ENCODE measurements at regions not wholly inside any gene's neighbourhood (a gene's known extent, or its start where the extent isn't known, plus 50 kb on each side); places are given as distances from the start of the nearest gene placed in this dataset.

- TF ChIP-seq POLR2A (IDR thresholded peaks at IDR 0.05; ENCODE audit: low read depth, low read length), result no peak
- no peak for FAIRE-seq
- DNase-seq (ENCODE audit: insufficient read length, low spot score), result no peak
These were observed 1353.4 kb upstream of the GJE1 start for GRCh38 chr6:140779341-140779740.

DNA sequence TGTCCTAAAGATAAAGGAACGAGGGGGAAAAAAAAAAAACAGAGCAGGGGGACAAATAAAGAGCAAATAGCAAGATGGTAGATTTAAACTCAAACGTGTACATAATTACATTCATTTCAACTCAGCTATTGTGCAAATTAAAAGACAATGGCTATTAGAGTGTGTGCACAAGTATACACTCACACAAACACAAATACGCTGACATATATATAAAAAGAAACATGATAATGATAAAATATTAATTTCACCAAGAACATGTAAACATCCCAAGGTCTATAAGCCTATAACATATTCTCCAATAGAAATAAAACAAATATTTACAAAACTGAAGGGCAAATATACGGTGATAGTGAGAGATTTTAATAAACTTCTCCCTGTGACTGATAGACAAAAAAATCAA is 1354.9 kb upstream of the GJE1 start:
- no peak for FAIRE-seq
- no peak for TF ChIP-seq POLR2A (IDR thresholded peaks at IDR 0.05; ENCODE audit: low read depth, low read length)
- DNase-seq (ENCODE audit: insufficient read length, low spot score), result no peak

DNA sequence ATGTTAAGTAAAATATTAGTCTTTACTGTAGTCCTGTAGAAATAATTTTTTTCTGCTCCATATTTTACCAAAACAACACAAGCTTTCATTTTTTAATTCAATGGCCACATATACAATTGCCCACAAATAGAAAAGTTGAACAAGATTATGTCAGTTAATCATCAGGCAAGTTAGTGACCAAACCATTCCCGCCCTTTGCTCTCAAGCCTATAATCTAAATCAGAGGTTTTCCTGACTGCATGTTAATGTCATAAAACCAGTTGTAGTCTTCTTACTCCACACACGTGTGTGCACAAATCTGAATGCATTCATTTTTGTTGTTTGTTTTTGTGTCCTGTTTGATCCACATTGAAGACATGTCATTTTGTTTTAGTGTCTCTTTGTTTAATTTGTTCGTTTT is 1357.7 kb upstream of the GJE1 start:
- DNase-seq (ENCODE audit: insufficient read length, low spot score) (no peak), FAIRE-seq (no peak)
- no peak for TF ChIP-seq POLR2A (IDR thresholded peaks at IDR 0.05; ENCODE audit: low read depth, low read length)

GRCh38 chr6:140774080-140774505 is 1358.6 kb upstream of the GJE1 start:
- peak; percentile 73 for FAIRE-seq
- no peak for TF ChIP-seq POLR2A (IDR thresholded peaks at IDR 0.05; ENCODE audit: low read depth, low read length)
- no peak for DNase-seq (ENCODE audit: insufficient read length, low spot score)

- DNase-seq (ENCODE audit: insufficient read length, low spot score) (no peak), FAIRE-seq (no peak)
These were observed 1359.4 kb upstream of the GJE1 start for GRCh38 chr6:140773276-140773675.

DNA sequence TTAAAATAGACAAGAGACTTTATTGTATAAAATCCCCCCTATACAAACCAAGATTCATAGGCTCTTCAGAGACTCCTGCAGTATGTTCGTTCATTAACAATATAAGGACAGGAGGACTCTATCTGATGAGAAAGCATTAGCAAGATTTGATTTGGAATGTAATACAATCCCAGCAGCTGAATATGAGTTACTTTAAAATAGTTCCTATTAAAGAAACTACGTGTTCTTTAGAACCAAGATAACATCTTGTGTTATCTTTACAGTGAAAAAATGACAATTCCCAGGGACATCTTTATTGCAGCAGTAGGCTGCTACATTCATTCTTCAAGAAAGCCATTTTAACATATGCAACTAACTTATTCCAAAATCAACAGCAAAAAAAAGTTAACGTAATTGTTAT is 1360.1 kb upstream of the GJE1 start:
- TF ChIP-seq POLR2A (IDR thresholded peaks at IDR 0.05; ENCODE audit: low read depth, low read length), result no peak
- DNase-seq (ENCODE audit: insufficient read length, low spot score) (no peak), FAIRE-seq (no peak)

More at GRCh38 chr6:140773276-140773675, 1359.4 kb upstream of the GJE1 start:
- no peak for TF ChIP-seq POLR2A (IDR thresholded peaks at IDR 0.05; ENCODE audit: low read depth, low read length)

DNA sequence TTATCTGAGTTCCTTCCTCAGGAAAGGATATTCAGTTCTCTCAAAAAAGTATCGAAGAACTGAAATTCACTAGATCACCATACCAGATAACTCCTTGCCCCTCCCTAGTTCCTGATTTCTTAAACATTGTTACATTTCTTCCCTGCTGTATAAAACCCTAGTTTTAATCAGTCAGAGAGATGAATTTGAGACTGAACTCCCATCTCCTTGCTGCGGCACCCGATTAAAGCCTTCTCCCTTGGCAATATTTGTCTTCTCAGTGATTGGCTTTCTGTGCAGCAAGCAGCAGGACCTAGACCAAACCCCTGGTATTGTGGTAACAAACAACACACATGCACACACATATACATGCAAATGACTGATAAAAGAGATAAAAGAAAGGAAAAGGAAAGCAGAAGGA is 1364.6 kb upstream of the GJE1 start:
- no peak for TF ChIP-seq POLR2A (IDR thresholded peaks at IDR 0.05; ENCODE audit: low read depth, low read length)
- no peak for DNase-seq (ENCODE audit: insufficient read length, low spot score)
- FAIRE-seq, result no peak

- FAIRE-seq (no peak), DNase-seq (ENCODE audit: insufficient read length, low spot score) (no peak)
- TF ChIP-seq POLR2A (IDR thresholded peaks at IDR 0.05; ENCODE audit: low read depth, low read length), result no peak
These were observed 1365.7 kb upstream of the GJE1 start for GRCh38 chr6:140766999-140767398.

DNA sequence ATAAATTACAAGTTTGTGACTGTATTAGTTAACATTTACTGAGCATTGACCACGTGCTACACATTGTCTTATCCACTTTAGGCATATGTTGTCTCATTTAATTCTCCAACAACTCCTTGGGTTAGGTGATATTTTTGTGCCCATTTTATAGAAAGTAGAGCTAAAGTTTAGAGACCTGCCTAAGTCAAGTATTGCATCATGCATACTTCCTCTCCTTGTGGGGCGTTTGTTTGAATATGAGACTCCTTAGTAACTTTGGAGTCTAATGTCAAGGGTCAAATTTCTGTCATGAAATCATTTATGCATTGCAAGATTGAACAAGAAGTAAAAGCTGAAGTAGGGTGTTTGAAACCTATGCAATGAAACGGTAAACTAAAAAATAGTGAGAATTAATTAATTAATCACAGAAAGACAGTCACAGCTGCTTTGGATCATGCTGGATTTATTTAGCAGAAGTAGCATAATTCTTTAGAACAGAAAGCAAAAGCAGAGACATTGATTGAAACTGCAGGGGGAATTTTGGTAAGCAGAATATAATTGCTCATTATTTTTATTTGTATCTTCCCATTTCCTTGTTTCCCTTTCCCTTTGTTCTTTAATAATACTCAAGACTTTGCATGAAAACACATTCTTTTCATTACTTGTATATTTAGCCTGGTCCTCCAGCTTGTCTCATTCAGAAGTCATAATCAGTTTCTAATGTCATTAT is 1374.4 kb upstream of the GJE1 start:
- no peak for TF ChIP-seq POLR2A (IDR thresholded peaks at IDR 0.05; ENCODE audit: low read depth, low read length)
- no peak for DNase-seq (ENCODE audit: insufficient read length, low spot score)
- FAIRE-seq, result no peak

GRCh38 chr6:140752234-140752633 is 1377.8 kb upstream of the CITED2 start:
- DNase-seq (ENCODE audit: insufficient read length, low spot score), result no peak
- no peak for TF ChIP-seq POLR2A (IDR thresholded peaks at IDR 0.05; ENCODE audit: low read depth, low read length)
- FAIRE-seq, result no peak

DNA sequence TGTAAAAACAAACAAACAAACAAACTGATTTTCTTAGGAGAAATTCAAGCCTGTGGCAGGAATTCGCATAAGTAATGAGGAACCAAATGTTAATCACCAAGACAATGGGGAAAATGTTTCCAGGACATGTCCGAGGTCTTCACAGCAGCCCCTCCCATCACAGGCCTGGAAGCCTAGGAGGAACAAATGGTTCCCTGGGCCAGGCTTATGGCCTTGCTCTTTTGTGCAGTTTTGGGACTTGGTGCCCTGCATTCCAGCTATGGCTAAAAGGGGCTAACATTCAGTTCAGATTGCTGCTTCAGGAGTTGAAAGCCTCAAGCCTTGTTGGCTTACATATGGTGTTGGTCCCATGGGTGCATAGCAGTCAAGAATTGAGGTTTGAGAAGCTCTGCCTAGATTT is 1372.7 kb upstream of the CITED2 start:
- no peak for DNase-seq (ENCODE audit: insufficient read length, low spot score)
- no peak for TF ChIP-seq POLR2A (IDR thresholded peaks at IDR 0.05; ENCODE audit: low read depth, low read length)
- no peak for FAIRE-seq

DNA sequence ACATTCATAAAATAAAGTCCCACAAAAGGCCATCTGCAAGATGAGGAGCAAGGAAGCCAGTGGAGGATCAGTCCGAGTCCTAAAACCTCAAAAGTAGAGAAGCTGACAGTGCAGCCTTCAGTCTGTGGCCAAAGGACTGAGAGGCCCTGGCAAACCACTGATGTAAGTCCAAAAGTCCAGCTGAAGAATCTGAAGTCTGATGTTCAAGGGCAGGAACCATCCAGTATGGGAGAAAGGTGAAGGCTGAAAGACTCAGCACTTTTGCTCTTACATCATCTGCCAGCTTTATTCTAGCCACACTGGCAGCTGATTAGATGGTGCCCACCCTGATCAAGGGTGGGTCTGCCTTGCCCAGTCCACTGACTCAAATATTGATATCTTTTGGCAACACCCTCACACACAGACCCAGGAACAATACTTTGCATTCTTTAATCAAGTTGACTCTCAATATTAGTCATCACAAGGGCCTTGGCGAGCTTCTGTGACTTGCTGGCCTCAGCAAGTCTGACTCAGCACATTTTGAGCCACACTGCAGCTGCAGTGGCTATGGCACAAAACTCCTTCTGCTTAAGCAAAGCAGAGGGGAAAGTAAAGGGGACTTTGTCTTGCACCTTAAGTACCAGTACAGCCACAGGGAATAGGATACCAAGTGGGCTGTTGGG is 1370.3 kb upstream of the CITED2 start:
- FAIRE-seq (no peak), DNase-seq (ENCODE audit: insufficient read length, low spot score) (no peak)
- TF ChIP-seq POLR2A (IDR thresholded peaks at IDR 0.05; ENCODE audit: low read depth, low read length), result no peak

GRCh38 chr6:140736231-140736630 is 1361.8 kb upstream of the CITED2 start:
- no peak for DNase-seq (ENCODE audit: insufficient read length, low spot score)
- no peak for TF ChIP-seq POLR2A (IDR thresholded peaks at IDR 0.05; ENCODE audit: low read depth, low read length)
- no peak for FAIRE-seq

- TF ChIP-seq POLR2A (IDR thresholded peaks at IDR 0.05; ENCODE audit: low read depth, low read length), result no peak
- no peak for DNase-seq (ENCODE audit: insufficient read length, low spot score)
- no peak for FAIRE-seq
These were observed 1358.5 kb upstream of the CITED2 start for GRCh38 chr6:140732991-140733390.

DNA sequence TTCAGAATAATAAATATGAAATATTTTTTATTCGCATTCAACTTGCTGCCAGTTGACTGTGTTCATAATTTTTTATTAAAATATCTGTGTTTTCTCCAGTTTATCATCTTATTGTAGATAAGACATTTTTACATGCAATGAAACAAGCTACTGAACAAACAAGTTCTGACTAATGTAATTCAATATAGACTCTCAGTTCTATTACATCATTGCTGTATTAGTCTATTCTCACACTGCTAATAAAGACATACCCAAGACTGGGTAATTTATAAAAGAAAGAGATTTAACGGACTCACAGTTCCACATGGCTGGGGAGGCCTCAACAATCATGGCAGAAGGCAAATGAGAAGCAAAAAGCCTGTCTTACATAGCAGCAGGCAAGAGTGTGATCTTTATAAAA is 1357.7 kb upstream of the CITED2 start:
- FAIRE-seq, result no peak
- no peak for DNase-seq (ENCODE audit: insufficient read length, low spot score)
- TF ChIP-seq POLR2A (IDR thresholded peaks at IDR 0.05; ENCODE audit: low read depth, low read length), result no peak

Measured in H54 (cell line).